Neural progenitor cell (in vitro differentiated cells): ENCODE measurements at regions not wholly inside any gene's neighbourhood (a gene's known extent, or its start where the extent isn't known, plus 50 kb on each side); places are given as distances from the start of the nearest gene placed in this dataset.

ENCODE experiments used
- EZH2 ChIP-seq: fragments of 200-600 bp; sonication (generic); IDR thresholded peaks from 2 replicates; pipeline ENCODE4 v1.6.1; 2017; ENCODE audit warnings: antibody characterized with exemption, mild to moderate bottlenecking, moderate library complexity
- TF ChIP-seq, protein P1 (sequence below): fragments of 200-600 bp; sonication (generic); IDR thresholded peaks from 2 replicates; pipeline ENCODE4 v1.5.1; 2017; ENCODE audit warnings: antibody characterized with exemption, mild to moderate bottlenecking

DNA sequence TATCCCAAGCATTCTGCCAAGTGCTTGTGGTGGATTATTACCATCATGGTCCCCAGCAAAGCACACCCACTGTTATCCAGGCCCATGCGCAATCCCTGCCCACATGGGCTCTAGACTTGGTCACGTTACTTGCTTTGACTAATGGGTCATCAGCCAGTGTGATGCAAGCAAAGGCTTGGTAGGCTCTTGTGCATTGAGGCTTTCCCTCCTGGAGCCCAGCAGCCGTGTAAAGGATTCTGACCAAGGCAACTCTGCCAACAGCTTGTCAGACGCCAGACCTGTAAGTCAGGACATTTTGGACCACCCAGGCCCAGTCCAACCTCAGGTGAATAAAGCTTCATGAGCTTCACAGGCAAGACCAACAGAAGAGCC, 93.9 kb downstream of the ABHD5 start:
- TF ChIP-seq, protein P1, sequence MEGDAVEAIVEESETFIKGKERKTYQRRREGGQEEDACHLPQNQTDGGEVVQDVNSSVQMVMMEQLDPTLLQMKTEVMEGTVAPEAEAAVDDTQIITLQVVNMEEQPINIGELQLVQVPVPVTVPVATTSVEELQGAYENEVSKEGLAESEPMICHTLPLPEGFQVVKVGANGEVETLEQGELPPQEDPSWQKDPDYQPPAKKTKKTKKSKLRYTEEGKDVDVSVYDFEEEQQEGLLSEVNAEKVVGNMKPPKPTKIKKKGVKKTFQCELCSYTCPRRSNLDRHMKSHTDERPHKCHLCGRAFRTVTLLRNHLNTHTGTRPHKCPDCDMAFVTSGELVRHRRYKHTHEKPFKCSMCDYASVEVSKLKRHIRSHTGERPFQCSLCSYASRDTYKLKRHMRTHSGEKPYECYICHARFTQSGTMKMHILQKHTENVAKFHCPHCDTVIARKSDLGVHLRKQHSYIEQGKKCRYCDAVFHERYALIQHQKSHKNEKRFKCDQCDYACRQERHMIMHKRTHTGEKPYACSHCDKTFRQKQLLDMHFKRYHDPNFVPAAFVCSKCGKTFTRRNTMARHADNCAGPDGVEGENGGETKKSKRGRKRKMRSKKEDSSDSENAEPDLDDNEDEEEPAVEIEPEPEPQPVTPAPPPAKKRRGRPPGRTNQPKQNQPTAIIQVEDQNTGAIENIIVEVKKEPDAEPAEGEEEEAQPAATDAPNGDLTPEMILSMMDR, result no peak
- TF ChIP-seq EZH2, result no peak
